MM.1S (cell line): ENCODE measurements at regions not wholly inside any gene's neighbourhood (a gene's known extent, or its start where the extent isn't known, plus 50 kb on each side); places are given as distances from the start of the nearest gene placed in this dataset.
"Not testable (repeated sequence)": the region's sequence is repeated elsewhere in the genome, so short reads cannot be mapped to it uniquely, and the experiment has no call there.

Source experiments
- DNase-seq: peaks from one replicate; pipeline ENCODE4 v3.0.0-alpha.2; 2015
- H2AFZ ChIP-seq: fragments of 300-600 bp; sonication (generic); 2 replicates; pipeline ENCODE4 v1.6.0; 2016; ENCODE audit warnings: antibody characterized with exemption, low read length
- H3F3A ChIP-seq: fragments of 300-600 bp; sonication (generic); 2 replicates; pipeline ENCODE4 v1.6.1; 2016; ENCODE audit warnings: mild to moderate bottlenecking, antibody characterized with exemption, low read length, moderate library complexity, mixed read lengths; ENCODE audit not compliant: insufficient read depth
- H3K27ac ChIP-seq: fragments of 300-600 bp; sonication (generic); 2 replicates; pipeline ENCODE4 v1.5.1; 2016; ENCODE audit warnings: mild to moderate bottlenecking, low read length
- H3K27me3 ChIP-seq: fragments of 300-600 bp; sonication (generic); replicated peaks from 2 replicates; pipeline ENCODE4 v1.6.0; 2016; ENCODE audit warnings: low read length; ENCODE audit not compliant: insufficient read depth
- H3K36me3 ChIP-seq: fragments of 300-600 bp; sonication (generic); replicated peaks from 2 replicates; pipeline ENCODE4 v1.6.1; 2016; ENCODE audit warnings: mild to moderate bottlenecking, low read length, mixed read lengths; ENCODE audit not compliant: insufficient read depth
- H3K4me1 ChIP-seq: fragments of 300-600 bp; sonication (generic); 2 replicates; pipeline ENCODE4 v1.6.1; 2016; ENCODE audit warnings: low read length, mixed read lengths
- H3K4me2 ChIP-seq: fragments of 300-600 bp; sonication (generic); 2 replicates; pipeline ENCODE4 v1.6.0; 2016; ENCODE audit warnings: low read depth, low read length
- H3K4me3 ChIP-seq: fragments of 300-600 bp; sonication (generic); 2 replicates; pipeline ENCODE4 v1.5.1; 2016; ENCODE audit warnings: low read length, mixed read lengths
- H3K79me2 ChIP-seq: fragments of 300-600 bp; sonication (generic); 2 replicates; pipeline ENCODE4 v1.6.1; 2016; ENCODE audit warnings: mixed run types, low read length, mixed read lengths
- H3K9ac ChIP-seq: fragments of 300-600 bp; sonication (generic); 2 replicates; pipeline ENCODE4 v1.6.1; 2016; ENCODE audit warnings: low read length, mixed read lengths
- H3K9me2 ChIP-seq: fragments of 300-600 bp; sonication (generic); replicated peaks from 2 replicates; pipeline ENCODE4 v1.6.1; 2016; ENCODE audit warnings: mild to moderate bottlenecking, low read length, mixed read lengths; ENCODE audit not compliant: insufficient read depth
- H3K9me3 ChIP-seq: fragments of 300-600 bp; sonication (generic); replicated peaks from 2 replicates; pipeline ENCODE4 v1.6.1; 2016; ENCODE audit warnings: mild to moderate bottlenecking, low read length, mixed read lengths; ENCODE audit not compliant: insufficient read depth
- H4K20me1 ChIP-seq: fragments of 300-600 bp; sonication (generic); 2 replicates; pipeline ENCODE4 v1.6.1; 2016; ENCODE audit warnings: mild to moderate bottlenecking, low read length, moderate library complexity, mixed read lengths; ENCODE audit not compliant: insufficient read depth
- EZH2 ChIP-seq: fragments of 300-600 bp; sonication (generic); optimal IDR thresholded peaks from 2 replicates; pipeline ENCODE3; 2017; ENCODE audit warnings: low read depth, mild to moderate bottlenecking, antibody characterized with exemption, low read length, mixed read lengths
- EZH2phosphoT487 ChIP-seq: fragments of 300-600 bp; sonication (generic); IDR thresholded peaks from 2 replicates; pipeline ENCODE4 v1.6.1; 2018; ENCODE audit warnings: antibody characterized with exemption, low read length
- TF ChIP-seq, protein P1 (sequence below): fragments of 300-600 bp; sonication (generic); IDR thresholded peaks from 2 replicates; pipeline ENCODE4 v1.5.1; 2016; ENCODE audit warnings: antibody characterized with exemption, low read length, mixed read lengths

DNA sequence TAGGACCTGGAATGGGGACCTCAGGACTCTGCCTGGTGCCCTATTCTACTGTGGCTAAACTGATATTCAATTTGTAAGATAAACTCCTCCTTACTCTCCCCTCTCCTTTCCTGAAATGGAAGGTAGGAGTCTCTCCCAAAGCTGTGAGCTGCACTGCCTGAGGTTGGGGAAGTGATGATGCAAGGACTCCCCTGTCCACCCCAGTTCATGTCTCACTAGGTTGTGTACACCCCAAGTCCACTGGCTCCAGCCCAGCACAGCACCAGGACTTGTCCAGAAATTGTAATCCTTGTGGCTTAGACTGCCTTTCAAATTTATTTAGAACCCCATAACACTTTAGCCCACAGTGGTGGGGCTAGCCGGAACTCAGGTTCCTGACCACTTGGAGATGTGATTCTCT, 247.2 kb upstream of the CTBP2 start:
- no peaks in the 10 kb centered on the region for H3K4me1 ChIP-seq
- no peak for DNase-seq
- no peak overlapping the region for H3K9ac ChIP-seq
- no peak overlapping the region for H3K4me3 ChIP-seq
- TF ChIP-seq EZH2phosphoT487 = no peak
- TF ChIP-seq EZH2 = no peak
- TF ChIP-seq, protein P1, sequence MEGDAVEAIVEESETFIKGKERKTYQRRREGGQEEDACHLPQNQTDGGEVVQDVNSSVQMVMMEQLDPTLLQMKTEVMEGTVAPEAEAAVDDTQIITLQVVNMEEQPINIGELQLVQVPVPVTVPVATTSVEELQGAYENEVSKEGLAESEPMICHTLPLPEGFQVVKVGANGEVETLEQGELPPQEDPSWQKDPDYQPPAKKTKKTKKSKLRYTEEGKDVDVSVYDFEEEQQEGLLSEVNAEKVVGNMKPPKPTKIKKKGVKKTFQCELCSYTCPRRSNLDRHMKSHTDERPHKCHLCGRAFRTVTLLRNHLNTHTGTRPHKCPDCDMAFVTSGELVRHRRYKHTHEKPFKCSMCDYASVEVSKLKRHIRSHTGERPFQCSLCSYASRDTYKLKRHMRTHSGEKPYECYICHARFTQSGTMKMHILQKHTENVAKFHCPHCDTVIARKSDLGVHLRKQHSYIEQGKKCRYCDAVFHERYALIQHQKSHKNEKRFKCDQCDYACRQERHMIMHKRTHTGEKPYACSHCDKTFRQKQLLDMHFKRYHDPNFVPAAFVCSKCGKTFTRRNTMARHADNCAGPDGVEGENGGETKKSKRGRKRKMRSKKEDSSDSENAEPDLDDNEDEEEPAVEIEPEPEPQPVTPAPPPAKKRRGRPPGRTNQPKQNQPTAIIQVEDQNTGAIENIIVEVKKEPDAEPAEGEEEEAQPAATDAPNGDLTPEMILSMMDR = no peak
- H3K9me2 ChIP-seq = no peaks in the 10 kb centered on the region
- H3K9me3 ChIP-seq = no peaks in the 10 kb centered on the region
- H4K20me1 ChIP-seq = no peaks in the 10 kb centered on the region
- H3F3A ChIP-seq = no peaks in the 10 kb centered on the region
- no peaks in the 10 kb centered on the region for H3K79me2 ChIP-seq
- no peak overlapping the region for H3K4me2 ChIP-seq
- no peaks in the 10 kb centered on the region for H3K36me3 ChIP-seq
- no peaks in the 10 kb centered on the region for H3K27me3 ChIP-seq
- H2AFZ ChIP-seq = no peak overlapping the region
- no peak overlapping the region for H3K27ac ChIP-seq

DNA sequence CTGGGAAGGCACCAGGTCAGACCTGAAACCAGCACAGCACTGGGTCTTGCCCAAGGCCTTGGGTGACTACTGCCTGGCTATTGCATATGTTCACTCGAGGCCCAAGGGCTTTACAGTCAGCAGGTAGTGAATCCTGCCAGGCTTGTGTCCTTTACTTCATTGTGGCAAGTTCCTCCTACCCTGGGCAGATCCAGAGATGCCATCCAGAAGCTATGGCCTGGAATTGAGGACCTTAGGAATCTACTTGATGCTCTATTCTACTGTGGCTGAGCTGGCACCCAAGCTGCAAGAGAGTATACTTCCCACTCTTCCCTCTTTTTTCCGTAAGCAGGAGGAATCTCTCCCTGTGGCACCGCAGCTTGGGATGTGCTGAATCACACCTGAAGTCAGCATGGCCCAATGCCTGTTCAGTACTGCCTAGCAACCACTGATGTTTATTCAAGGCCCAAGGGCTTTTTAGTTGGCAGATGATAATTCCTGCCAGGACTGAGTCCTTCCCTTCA, 246.7 kb upstream of the CTBP2 start:
- H3K79me2 ChIP-seq = no peaks in the 10 kb centered on the region
- no peaks in the 10 kb centered on the region for H3K4me1 ChIP-seq
- no peak overlapping the region for H2AFZ ChIP-seq
- H3K4me2 ChIP-seq = no peak overlapping the region
- DNase-seq = no peak
- no peaks in the 10 kb centered on the region for H3K27me3 ChIP-seq
- TF ChIP-seq, protein P1 = no peak
- TF ChIP-seq EZH2phosphoT487 = no peak
- TF ChIP-seq EZH2 = no peak
- H4K20me1 ChIP-seq = no peaks in the 10 kb centered on the region
- no peak overlapping the region for H3K9ac ChIP-seq
- H3F3A ChIP-seq = no peaks in the 10 kb centered on the region
- no peaks in the 10 kb centered on the region for H3K36me3 ChIP-seq
- H3K27ac ChIP-seq = no peak overlapping the region
- H3K4me3 ChIP-seq = no peak overlapping the region
- no peaks in the 10 kb centered on the region for H3K9me3 ChIP-seq
- no peaks in the 10 kb centered on the region for H3K9me2 ChIP-seq

DNA sequence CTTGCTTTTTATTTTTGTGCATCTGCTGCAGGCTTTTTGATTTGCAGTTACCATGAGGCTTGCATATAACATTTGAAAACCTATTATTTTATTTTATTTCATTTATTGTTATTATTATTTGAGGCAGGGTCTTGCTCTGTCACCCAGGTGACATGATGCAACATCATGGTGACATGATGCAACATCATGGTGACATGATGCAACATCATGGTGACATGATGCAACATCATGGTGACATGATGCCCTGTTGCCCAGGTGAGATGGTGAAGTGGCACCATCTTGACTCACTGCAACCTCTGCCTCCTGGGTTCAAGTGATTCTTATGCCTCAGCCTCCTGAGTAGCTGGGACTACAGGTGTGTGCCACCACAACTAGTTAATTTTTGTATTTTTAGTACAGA, 244.5 kb upstream of the CTBP2 start:
- H3K9me3 ChIP-seq, H3K36me3 ChIP-seq, H3K27me3 ChIP-seq, H2AFZ ChIP-seq, H3K4me3 ChIP-seq, H3K9me2 ChIP-seq, H3K4me2 ChIP-seq, H3K27ac ChIP-seq, DNase-seq, H3K79me2 ChIP-seq, H3K9ac ChIP-seq, H3F3A ChIP-seq, H4K20me1 ChIP-seq, H3K4me1 ChIP-seq: not testable (repeated sequence)

DNA sequence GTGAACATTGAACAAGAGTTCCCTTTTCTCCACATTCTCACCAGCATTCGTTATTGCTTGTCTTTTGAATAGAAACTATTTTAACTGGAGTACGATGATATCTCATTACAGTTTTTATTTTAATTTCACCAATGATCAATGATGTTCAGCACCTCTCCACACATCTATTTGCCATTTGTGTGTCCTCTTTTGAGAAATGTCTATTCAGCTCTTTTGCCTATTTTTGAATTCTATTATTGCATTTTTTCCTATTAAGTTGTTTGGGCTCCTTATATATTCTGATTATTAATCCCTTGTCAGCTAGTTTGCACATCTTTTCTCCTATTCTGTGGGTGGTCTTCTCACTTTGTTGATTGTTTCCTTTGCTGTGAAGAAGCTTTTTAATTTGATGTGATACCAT, 241.1 kb upstream of the CTBP2 start:
- H3F3A ChIP-seq = no peaks in the 10 kb centered on the region
- no peaks in the 10 kb centered on the region for H4K20me1 ChIP-seq
- H3K36me3 ChIP-seq = no peaks in the 10 kb centered on the region
- H3K4me3 ChIP-seq = no peak overlapping the region
- no peak overlapping the region for H2AFZ ChIP-seq
- no peaks in the 10 kb centered on the region for H3K9me2 ChIP-seq
- TF ChIP-seq EZH2phosphoT487 (no peak), EZH2 (no peak)
- TF ChIP-seq, protein P1 = no peak
- H3K9me3 ChIP-seq = no peaks in the 10 kb centered on the region
- no peak overlapping the region for H3K4me2 ChIP-seq
- no peak for DNase-seq
- H3K9ac ChIP-seq = no peak overlapping the region
- H3K27me3 ChIP-seq = no peaks in the 10 kb centered on the region
- H3K27ac ChIP-seq = no peak overlapping the region
- H3K79me2 ChIP-seq = no peaks in the 10 kb centered on the region
- H3K4me1 ChIP-seq = no peaks in the 10 kb centered on the region
